H1 (cell line): ENCODE measurements at regions not wholly inside any gene's neighbourhood (a gene's known extent, or its start where the extent isn't known, plus 50 kb on each side); places are given as distances from the start of the nearest gene placed in this dataset.

Experiments
- CTCF ChIA-PET: fragments of 300-600 bp; sonication (Branson Sonifier 250); formaldehyde crosslinking; loops from one replicate; lab custom pipeline; 2021; ENCODE audit not compliant: partially characterized antibody; lab: Charles Lee
- POLR2A ChIA-PET: fragments of 300-600 bp; sonication (Branson Sonifier 250); formaldehyde crosslinking; loops from one replicate; lab custom pipeline; 2021; ENCODE audit warnings: inconsistent platforms; ENCODE audit not compliant: partially characterized antibody; lab: Charles Lee
- DNase-seq, 2 experiments: peaks; one replicate each; pipeline versions ENCODE4 v3.0.0 to v3.0.0-alpha.2; 2010 to 2022; ENCODE audit warnings: low spot score in 2 of 2, low read depth in 1 of 2, mixed read lengths in 1 of 2
- FAIRE-seq: peaks from 2 replicates; lab custom pipeline; 2011; peaks lifted over from hg19 to GRCh38; lab: Jason Lieb, UNC
- H2AFZ ChIP-seq: 2 replicates; pipeline ENCODE4 v1.8.1; 2012; ENCODE audit warnings: low read length, inconsistent platforms
- H2AK5ac ChIP-seq: 2 replicates; pipeline ENCODE4 v1.6.1; 2013; ENCODE audit warnings: low read depth, low read length
- H2BK120ac ChIP-seq: replicated peaks from 2 replicates; pipeline ENCODE3; 2013; ENCODE audit warnings: low read depth, low read length, inconsistent platforms
- H2BK12ac ChIP-seq: 2 replicates; pipeline ENCODE4 v1.6.1; 2013; ENCODE audit warnings: low read depth, low read length
- H2BK15ac ChIP-seq: 2 replicates; pipeline ENCODE4 v1.6.1; 2013; ENCODE audit warnings: low read length
- H2BK20ac ChIP-seq: 2 replicates; pipeline ENCODE4 v1.6.1; 2013; ENCODE audit warnings: low read length
- H2BK5ac ChIP-seq: 2 replicates; pipeline ENCODE4 v1.6.1; 2013; ENCODE audit warnings: low read depth, low read length
- H3K14ac ChIP-seq: 2 replicates; pipeline ENCODE4 v1.6.1; 2013; ENCODE audit warnings: inconsistent platforms; ENCODE audit not compliant: insufficient read length
- H3K18ac ChIP-seq: 2 replicates; pipeline ENCODE4 v1.6.1; 2013; ENCODE audit warnings: low read length; ENCODE audit errors: extremely low read depth
- H3K23ac ChIP-seq: 2 replicates; pipeline ENCODE4 v1.6.1; 2013; ENCODE audit warnings: inconsistent platforms; ENCODE audit not compliant: insufficient read length
- H3K23me2 ChIP-seq: 2 replicates; pipeline ENCODE4 v1.6.1; 2013; ENCODE audit warnings: low read depth, low read length
- H3K27ac ChIP-seq: 2 replicates; pipeline ENCODE4 v1.6.1; 2011; ENCODE audit warnings: low read depth, low read length, inconsistent platforms
- H3K27me3 ChIP-seq, 4 experiments: replicated peaks in 1 of 4; 1 replicate in 1 of 4; 2 replicates in 3 of 4; pipeline versions ENCODE4 v1.6.1 to v1.8.1; 2011 to 2013; ENCODE audit warnings: low read length in 3 of 4, mild to moderate bottlenecking in 3 of 4, inconsistent platforms in 2 of 4, mixed read lengths in 2 of 4, moderate library complexity in 1 of 4; ENCODE audit not compliant: control insufficient read depth in 3 of 4, insufficient read depth in 3 of 4; ENCODE audit errors: extremely low read depth in 1 of 4
- H3K36me3 ChIP-seq, 4 experiments: 2 replicates each; pipeline versions ENCODE4 v1.6.1 to v1.8.1; 2011 to 2013; ENCODE audit warnings: mild to moderate bottlenecking in 4 of 4, low read length in 3 of 4, moderate library complexity in 2 of 4, control low read depth in 1 of 4, inconsistent platforms in 1 of 4; ENCODE audit not compliant: insufficient read depth in 4 of 4, control insufficient read depth in 2 of 4
- H3K4ac ChIP-seq: replicated peaks from 2 replicates; pipeline ENCODE3; 2013; ENCODE audit warnings: low read length, low read depth, mixed read lengths, inconsistent platforms; ENCODE audit not compliant: insufficient read length
- H3K4me1 ChIP-seq, 4 experiments: replicated peaks in 1 of 4; 1 replicate in 1 of 4; 2 replicates in 3 of 4; pipeline versions ENCODE4 v1.6.1 to v1.8.1; 2011 to 2013; ENCODE audit warnings: low read length in 3 of 4, inconsistent platforms in 2 of 4, mixed read lengths in 1 of 4; ENCODE audit not compliant: insufficient read depth in 4 of 4, control insufficient read depth in 3 of 4
- H3K4me2 ChIP-seq, 2 experiments: 2 replicates each; pipeline versions ENCODE4 v1.6.1 to v1.8.1; 2011 to 2013; ENCODE audit warnings: low read depth in 2 of 2, low read length in 2 of 2, control low read depth in 1 of 2, inconsistent platforms in 1 of 2, mild to moderate bottlenecking in 1 of 2; ENCODE audit not compliant: insufficient read depth in 1 of 2
- H3K4me3 ChIP-seq, 4 experiments: fragments of 200-600, 300-600 bp in 1 of 4; sonication (generic), shearing (Covaris generic), sonication (Bioruptor Twin) in 1 of 4; 2 replicates each; pipeline versions ENCODE4 v1.5.1 to v1.8.1; 2011 to 2016; ENCODE audit warnings: low read length in 4 of 4, low read depth in 3 of 4, control low read depth in 2 of 4, inconsistent platforms in 2 of 4, mild to moderate bottlenecking in 2 of 4, mixed read lengths in 1 of 4, moderate library complexity in 1 of 4; ENCODE audit not compliant: insufficient read depth in 2 of 4; ENCODE audit errors: extremely low read depth in 1 of 4
- H3K56ac ChIP-seq: replicated peaks from 2 replicates; pipeline ENCODE3; 2013; ENCODE audit warnings: low read depth, mild to moderate bottlenecking, mixed read lengths, low read length, inconsistent platforms; ENCODE audit not compliant: insufficient read length
- H3K79me1 ChIP-seq: 2 replicates; pipeline ENCODE4 v1.6.1; 2013; ENCODE audit warnings: low read depth, low read length, control low read depth
- H3K79me2 ChIP-seq, 2 experiments: 2 replicates each; pipeline versions ENCODE4 v1.6.1 to v1.8.1; 2012 to 2013; ENCODE audit warnings: low read length in 2 of 2, mild to moderate bottlenecking in 2 of 2, inconsistent platforms in 1 of 2; ENCODE audit not compliant: insufficient read depth in 2 of 2, control insufficient read depth in 1 of 2
- H3K9ac ChIP-seq, 4 experiments: replicated peaks in 1 of 4; 1 replicate in 1 of 4; 2 replicates in 3 of 4; pipeline versions ENCODE4 v1.6.1 to v1.8.1; 2011 to 2013; ENCODE audit warnings: low read depth in 3 of 4, low read length in 3 of 4, control low read depth in 2 of 4, mild to moderate bottlenecking in 2 of 4, moderate library complexity in 2 of 4, inconsistent platforms in 1 of 4; ENCODE audit errors: extremely low read depth in 1 of 4
- H3K9me3 ChIP-seq, 2 experiments: 2 replicates each; pipeline versions ENCODE4 v1.6.1 to v1.8.1; 2012 to 2013; ENCODE audit warnings: mild to moderate bottlenecking in 2 of 2, moderate library complexity in 2 of 2, control low read depth in 1 of 2, inconsistent platforms in 1 of 2, low read depth in 1 of 2, low read length in 1 of 2, mixed read lengths in 1 of 2; ENCODE audit not compliant: insufficient read depth in 2 of 2
- H4K20me1 ChIP-seq, 2 experiments: replicated peaks in 1 of 2; 2 replicates each; pipeline versions ENCODE3 to v1.8.1; 2011 to 2013; ENCODE audit warnings: inconsistent platforms in 2 of 2, low read length in 2 of 2, mild to moderate bottlenecking in 1 of 2; ENCODE audit not compliant: insufficient read depth in 2 of 2, control insufficient read depth in 1 of 2
- H4K5ac ChIP-seq: 2 replicates; pipeline ENCODE4 v1.6.1; 2013; ENCODE audit warnings: low read length, low read depth, mixed read lengths, inconsistent platforms; ENCODE audit not compliant: insufficient read length
- H4K8ac ChIP-seq: 2 replicates; pipeline ENCODE4 v1.8.0; 2013; ENCODE audit warnings: mild to moderate bottlenecking, moderate library complexity, low read length, inconsistent platforms; ENCODE audit not compliant: insufficient read depth; ENCODE audit errors: extremely low read depth
- H4K91ac ChIP-seq: replicated peaks from 2 replicates; pipeline ENCODE3; 2013; ENCODE audit warnings: low read length, mixed read lengths, inconsistent platforms; ENCODE audit not compliant: insufficient read length
- SIX5 ChIP-seq: IDR thresholded peaks from 2 replicates; pipeline ENCODE4 v1.6.1; 2011; ENCODE audit warnings: mild to moderate bottlenecking, low read depth, low read length
- SP4 ChIP-seq: IDR thresholded peaks from 2 replicates; pipeline ENCODE4 v1.6.1; 2012; ENCODE audit warnings: low read length, inconsistent platforms
- USF2 ChIP-seq: IDR thresholded peaks from 2 replicates; pipeline ENCODE4 v1.6.1; 2011; ENCODE audit warnings: low read length, improper control_type of control experiment
- WGBS, 2 experiments: shearing (Covaris generic) in 1 of 2; methylation state at CpG; one replicate each; pipeline versions ENCODE4 v1.1.6 to v1.1.7; 2013 to 2015; ENCODE audit warnings: low lambda C conversion rate in 2 of 2, mixed read lengths in 2 of 2, inconsistent platforms in 1 of 2, low coverage in 1 of 2, missing lambda C conversion rate in 1 of 2; ENCODE audit not compliant: insufficient replicate concordance in 2 of 2, insufficient coverage in 1 of 2, insufficient read length in 1 of 2; ENCODE audit errors: extremely low coverage in 1 of 2, missing lambda C conversion rate in 1 of 2; 5-methylcytosine and 5-hydroxymethylcytosine counted together

DNA sequence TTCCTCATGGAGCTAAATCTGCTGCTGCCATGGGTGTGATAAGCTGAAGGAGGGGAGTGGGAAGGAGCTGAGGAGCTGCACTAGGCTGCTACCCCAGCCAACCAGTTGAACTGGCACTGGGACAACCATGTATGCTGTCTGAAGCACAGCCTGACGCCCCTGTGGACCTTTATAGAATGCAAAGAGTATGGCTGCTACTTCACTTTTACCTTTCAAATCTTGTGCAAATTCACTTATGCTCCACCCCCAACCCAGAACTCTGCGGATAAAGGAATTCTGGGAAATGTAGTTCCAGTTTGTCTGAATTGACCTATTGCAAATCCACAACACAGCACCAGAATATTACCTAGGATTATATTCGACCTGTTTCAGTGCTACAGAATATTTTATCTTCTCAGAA lies 217.4 kb upstream of the SLC35B3 start:
- Histone ChIP-seq H3K79me2 (no peaks in the 10 kb centered on the region), H2BK20ac (no peak overlapping the region), H3K4me2 (no peak overlapping the region), H2BK120ac (no peak overlapping the region), H3K4ac (no peak overlapping the region), H3K79me1 (no peaks in the 10 kb centered on the region), H3K27ac (no peak overlapping the region), H3K9me3 (no peaks in the 10 kb centered on the region), H2BK5ac (no peak overlapping the region), H4K8ac (no peak overlapping the region), H2BK15ac (no peak overlapping the region), H3K27me3 (peaks cover 0 to 1% (median 0%) of the 10 kb centered on the region in 4 experiments; a peak in 1 of 7 replicates), H3K56ac (no peak overlapping the region), H3K18ac (no peak overlapping the region), H3K23ac (no peak overlapping the region), H2BK12ac (no peak overlapping the region), H2AFZ (peak overlapping the region; percentile 92), H2AK5ac (no peak overlapping the region), H4K91ac (no peak overlapping the region), H3K4me1 (no peaks in the 10 kb centered on the region), H3K23me2 (no peaks in the 10 kb centered on the region), H3K4me3 (no peak overlapping the region), H3K14ac (no peak overlapping the region), H3K36me3 (no peaks in the 10 kb centered on the region), H3K9ac (no peak overlapping the region), H4K20me1 (no peaks in the 10 kb centered on the region), H4K5ac (no peak overlapping the region)
- DNase-seq (no peak), FAIRE-seq (no peak)
- WGBS, 2 experiments: 73% methylated on average over 3 of the region's 3 CpGs; no CpG with 5 or more reads in 1 of the 2 experiments
- ChIA-PET POLR2A (no interaction called here), CTCF (interaction anchor here (0.6 to 1.4 kb wide), 3 partner anchors 54 to 114 kb away, joined by 3 to 4 read pairs (median 3); no protein-coding TSS in a partner anchor)
- TF ChIP-seq SIX5 (peak; percentile 39), USF2 (no peak), SP4 (no peak)
